ENCODE measurements at regions not wholly inside any gene's neighbourhood (a gene's known extent, or its start where the extent isn't known, plus 50 kb on each side); places are given as distances from the start of the nearest gene placed in this dataset.

- no peak for TF ChIP-seq CTCF (conservative IDR thresholded peaks at IDR 0.05; ENCODE audit: low read depth, low read length)
- H3K4me3 ChIP-seq (ENCODE audit: low read depth, low read length): no peak overlapping the region
- no peak for DNase-seq (ENCODE audit: low read depth)
These were observed 127.0 kb downstream of the MRPS6 start for GRCh38 chr21:34200288-34200905.

GRCh38 chr21:34201001-34201400, 127.6 kb downstream of the MRPS6 start:
- TF ChIP-seq CTCF (conservative IDR thresholded peaks at IDR 0.05; ENCODE audit: low read depth, low read length): no peak
- no peak for DNase-seq (ENCODE audit: low read depth)
- no peak overlapping the region for H3K4me3 ChIP-seq (ENCODE audit: low read depth, low read length)

GRCh38 chr21:34201481-34201858, 128.1 kb downstream of the MRPS6 start:
- peak overlapping the region; percentile 63 for H3K4me3 ChIP-seq (ENCODE audit: low read depth, low read length)
- no peak for DNase-seq (ENCODE audit: low read depth)
- TF ChIP-seq CTCF (conservative IDR thresholded peaks at IDR 0.05; ENCODE audit: low read depth, low read length): no peak

GRCh38 chr21:34202553-34203372, 129.4 kb downstream of the MRPS6 start:
- peak overlapping the region; percentile 63 for H3K4me3 ChIP-seq (ENCODE audit: low read depth, low read length)
- DNase-seq (ENCODE audit: low read depth): no peak
- no peak for TF ChIP-seq CTCF (conservative IDR thresholded peaks at IDR 0.05; ENCODE audit: low read depth, low read length)

- H3K4me3 ChIP-seq (ENCODE audit: low read depth, low read length): no peak overlapping the region
- no peak for TF ChIP-seq CTCF (conservative IDR thresholded peaks at IDR 0.05; ENCODE audit: low read depth, low read length)
- DNase-seq (ENCODE audit: low read depth): no peak
These were observed 130.6 kb downstream of the MRPS6 start for GRCh38 chr21:34203851-34204420.

GRCh38 chr21:34204481-34205439, 131.4 kb downstream of the MRPS6 start:
- DNase-seq (ENCODE audit: low read depth): no peak
- no peak for TF ChIP-seq CTCF (conservative IDR thresholded peaks at IDR 0.05; ENCODE audit: low read depth, low read length)

More at GRCh38 chr21:34204481-34205439, 131.4 kb downstream of the MRPS6 start:
- no peak overlapping the region for H3K4me3 ChIP-seq (ENCODE audit: low read depth, low read length)
